ENCODE measurements at regions not wholly inside any gene's neighbourhood (a gene's known extent, or its start where the extent isn't known, plus 50 kb on each side); places are given as distances from the start of the nearest gene placed in this dataset.

GRCh38 chr9:38284588-38285051 is 107.9 kb upstream of the ALDH1B1 start:
- no peak for DNase-seq

GRCh38 chr9:38284039-38284575 is 108.4 kb upstream of the ALDH1B1 start:
- no peak for DNase-seq

- no peak for DNase-seq
These were observed 109.7 kb upstream of the ALDH1B1 start for GRCh38 chr9:38282756-38283155.

GRCh38 chr9:38281917-38282316 is 110.6 kb upstream of the ALDH1B1 start:
- DNase-seq, result no peak

- no peak for DNase-seq
These were observed 111.3 kb upstream of the ALDH1B1 start for GRCh38 chr9:38281196-38281595.

- no peak for DNase-seq
These were observed 112.2 kb upstream of the ALDH1B1 start for GRCh38 chr9:38280251-38280800.

GRCh38 chr9:38278931-38279679 is 113.4 kb upstream of the ALDH1B1 start:
- no peak for DNase-seq

GRCh38 chr9:38278457-38278856 is 114.0 kb upstream of the ALDH1B1 start:
- no peak for DNase-seq

- no peak for DNase-seq
These were observed 114.8 kb upstream of the ALDH1B1 start for GRCh38 chr9:38277601-38278200.

- DNase-seq, result no peak
These were observed 115.6 kb upstream of the ALDH1B1 start for GRCh38 chr9:38276771-38277439.

GRCh38 chr9:38274800-38275199 is 117.7 kb upstream of the ALDH1B1 start:
- no peak for DNase-seq

GRCh38 chr9:38272710-38273109 is 119.8 kb upstream of the ALDH1B1 start:
- DNase-seq, result no peak

GRCh38 chr9:38271666-38272241 is 120.7 kb upstream of the ALDH1B1 start:
- DNase-seq, result no peak

- DNase-seq, result no peak
These were observed 122.7 kb upstream of the ALDH1B1 start for GRCh38 chr9:38269775-38270174.

- DNase-seq, result no peak
These were observed 129.0 kb upstream of the ALDH1B1 start for GRCh38 chr9:38263532-38263931.

- DNase-seq, result no peak
These were observed 132.8 kb upstream of the ALDH1B1 start for GRCh38 chr9:38259519-38260218.

- no peak for DNase-seq
These were observed 133.4 kb upstream of the ALDH1B1 start for GRCh38 chr9:38259056-38259455.

GRCh38 chr9:38257626-38258215 is 134.8 kb upstream of the ALDH1B1 start:
- DNase-seq, result no peak

- no peak for DNase-seq
These were observed 136.0 kb upstream of the ALDH1B1 start for GRCh38 chr9:38256461-38256860.

GRCh38 chr9:38255599-38255998 is 136.9 kb upstream of the ALDH1B1 start:
- DNase-seq, result no peak

- DNase-seq, result no peak
These were observed 137.7 kb upstream of the ALDH1B1 start for GRCh38 chr9:38254756-38255155.

- DNase-seq, result no peak
These were observed 138.4 kb upstream of the ALDH1B1 start for GRCh38 chr9:38254151-38254550.
